ENCODE measurements at regions not wholly inside any gene's neighbourhood (a gene's known extent, or its start where the extent isn't known, plus 50 kb on each side); places are given as distances from the start of the nearest gene placed in this dataset.
"Not testable (repeated sequence)": the region's sequence is repeated elsewhere in the genome, so short reads cannot be mapped to it uniquely, and the experiment has no call there.

- intact Hi-C loops (cut with DNase I, micrococcal nuclease); H3K4me3 ChIP-seq; H3K36me3 ChIP-seq (ENCODE audit: low read depth); H3K4me1 ChIP-seq (ENCODE audit: low read depth); ATAC-seq: not testable (repeated sequence)
- H3K9me3 ChIP-seq = peaks cover 67% of the 10 kb centered on the region
- DNase-seq = peak in 1 of 3 donors; percentile 6
Measured at GRCh38 chr12:37814529-37814928, 502.0 kb upstream of the ALG10B start.

Measured in mucosa of descending colon (tissue), 3 donors.